ENCODE measurements at regions not wholly inside any gene's neighbourhood (a gene's known extent, or its start where the extent isn't known, plus 50 kb on each side); places are given as distances from the start of the nearest gene placed in this dataset.

- DNase-seq (ENCODE audit: low spot score) (no peak), ATAC-seq (ENCODE audit: insufficient number of reproducible peaks, low FRiP score, low read depth) (no peak)
- no peak for TF ChIP-seq CTCF (IDR thresholded peaks at IDR 0.05)
- Histone ChIP-seq H3K36me3 (no peaks in the 10 kb centered on the region), H3K4me1 (ENCODE audit: control insufficient read depth in 1 of 2, low read depth in 2 of 2) (peaks cover 0 to 6% of the 10 kb centered on the region in 2 donors), H3K4me3 (no peak overlapping the region), H3K9me3 (no peaks in the 10 kb centered on the region), H3K27me3 (replicated peaks; ENCODE audit: insufficient read depth) (no peaks in the 10 kb centered on the region), H3K27ac (no peak overlapping the region)
Measured at GRCh38 chr16:56101480-56101879, 89.8 kb upstream of the GNAO1 start.

- no peak for DNase-seq (ENCODE audit: low spot score)
- no peak for TF ChIP-seq CTCF (IDR thresholded peaks at IDR 0.05)
- Histone ChIP-seq H3K4me1 (ENCODE audit: control insufficient read depth in 1 of 2, low read depth in 2 of 2) (peaks cover 0 to 6% of the 10 kb centered on the region in 2 donors), H3K4me3 (no peak overlapping the region), H3K27ac (no peak overlapping the region), H3K36me3 (no peaks in the 10 kb centered on the region), H3K27me3 (replicated peaks; ENCODE audit: insufficient read depth) (no peaks in the 10 kb centered on the region), H3K9me3 (no peaks in the 10 kb centered on the region)
- ATAC-seq (ENCODE audit: insufficient number of reproducible peaks, low FRiP score, low read depth) = no peak
Measured at GRCh38 chr16:56097306-56097705, 94.0 kb upstream of the GNAO1 start.

- no peak overlapping the region for H3K27ac ChIP-seq
- TF ChIP-seq CTCF (IDR thresholded peaks at IDR 0.05) = no peak
- no peaks in the 10 kb centered on the region for H3K27me3 ChIP-seq (replicated peaks; ENCODE audit: insufficient read depth)
- ATAC-seq (ENCODE audit: insufficient number of reproducible peaks, low FRiP score, low read depth) (no peak), DNase-seq (ENCODE audit: low spot score) (no peak)
- H3K9me3 ChIP-seq = no peaks in the 10 kb centered on the region
- no peaks in the 10 kb centered on the region for H3K4me1 ChIP-seq (ENCODE audit: control insufficient read depth in 1 of 2, low read depth in 2 of 2)
- H3K4me3 ChIP-seq = no peak overlapping the region
- no peaks in the 10 kb centered on the region for H3K36me3 ChIP-seq
Measured at GRCh38 chr16:56094231-56094630, 97.1 kb upstream of the GNAO1 start.

GRCh38 chr16:56093055-56093454 lies 98.2 kb upstream of the GNAO1 start:
- ATAC-seq (ENCODE audit: insufficient number of reproducible peaks, low FRiP score, low read depth) = no peak
- no peaks in the 10 kb centered on the region for H3K36me3 ChIP-seq
- H3K4me1 ChIP-seq (ENCODE audit: control insufficient read depth in 1 of 2, low read depth in 2 of 2) = no peaks in the 10 kb centered on the region
- DNase-seq (ENCODE audit: low spot score) = no peak
- no peaks in the 10 kb centered on the region for H3K9me3 ChIP-seq
- TF ChIP-seq CTCF (IDR thresholded peaks at IDR 0.05) = no peak
- no peak overlapping the region for H3K4me3 ChIP-seq
- H3K27ac ChIP-seq = no peak overlapping the region
- no peaks in the 10 kb centered on the region for H3K27me3 ChIP-seq (replicated peaks; ENCODE audit: insufficient read depth)

GRCh38 chr16:56090076-56090475 lies 101.2 kb upstream of the GNAO1 start:
- no peak for DNase-seq (ENCODE audit: low spot score)
- Histone ChIP-seq H3K4me1 (ENCODE audit: control insufficient read depth in 1 of 2, low read depth in 2 of 2) (no peaks in the 10 kb centered on the region), H3K36me3 (no peaks in the 10 kb centered on the region), H3K9me3 (no peaks in the 10 kb centered on the region), H3K27me3 (replicated peaks; ENCODE audit: insufficient read depth) (no peaks in the 10 kb centered on the region), H3K27ac (no peak overlapping the region), H3K4me3 (no peak overlapping the region)
- TF ChIP-seq CTCF (IDR thresholded peaks at IDR 0.05) = no peak
- ATAC-seq (ENCODE audit: insufficient number of reproducible peaks, low FRiP score, low read depth) = no peak
